ENCODE measurements at regions not wholly inside any gene's neighbourhood (a gene's known extent, or its start where the extent isn't known, plus 50 kb on each side); places are given as distances from the start of the nearest gene placed in this dataset.

- TF ChIP-seq RAD21 (IDR thresholded peaks at IDR 0.05) (no peak), CTCF (IDR thresholded peaks at IDR 0.05; ENCODE audit: low read depth, low read length, missing input control) (no peak), SP1 (IDR thresholded peaks at IDR 0.05) (no peak), FOXA1 (IDR thresholded peaks at IDR 0.05) (no peak), TAF1 (conservative IDR thresholded peaks at IDR 0.05) (no peak), MAX (IDR thresholded peaks at IDR 0.05) (no peak), YY1 (IDR thresholded peaks at IDR 0.05) (no peak), JUND (IDR thresholded peaks at IDR 0.05) (no peak)
Measured at GRCh38 chr7:156510966-156511365, 129.6 kb upstream of the RNF32 start.
